ENCODE measurements at regions not wholly inside any gene's neighbourhood (a gene's known extent, or its start where the extent isn't known, plus 50 kb on each side); places are given as distances from the start of the nearest gene placed in this dataset.
"Not testable (repeated sequence)": the region's sequence is repeated elsewhere in the genome, so short reads cannot be mapped to it uniquely, and the experiment has no call there.

GRCh38 chr7:82501346-82501745 is 57.8 kb upstream of the CACNA2D1 start:
- Histone ChIP-seq H3K36me3 (no peaks in the 10 kb centered on the region), H3K27ac (replicated peaks) (no peak overlapping the region), H3K4me1 (no peaks in the 10 kb centered on the region), H3K4me3 (no peak overlapping the region), H3K27me3 (ENCODE audit: low read depth) (no peaks in the 10 kb centered on the region), H3K9me3 (replicated peaks) (no peaks in the 10 kb centered on the region)
- no peak for DNase-seq
- intact Hi-C loops (cut with micrococcal nuclease), result no loop called here
- TF ChIP-seq, protein P1, sequence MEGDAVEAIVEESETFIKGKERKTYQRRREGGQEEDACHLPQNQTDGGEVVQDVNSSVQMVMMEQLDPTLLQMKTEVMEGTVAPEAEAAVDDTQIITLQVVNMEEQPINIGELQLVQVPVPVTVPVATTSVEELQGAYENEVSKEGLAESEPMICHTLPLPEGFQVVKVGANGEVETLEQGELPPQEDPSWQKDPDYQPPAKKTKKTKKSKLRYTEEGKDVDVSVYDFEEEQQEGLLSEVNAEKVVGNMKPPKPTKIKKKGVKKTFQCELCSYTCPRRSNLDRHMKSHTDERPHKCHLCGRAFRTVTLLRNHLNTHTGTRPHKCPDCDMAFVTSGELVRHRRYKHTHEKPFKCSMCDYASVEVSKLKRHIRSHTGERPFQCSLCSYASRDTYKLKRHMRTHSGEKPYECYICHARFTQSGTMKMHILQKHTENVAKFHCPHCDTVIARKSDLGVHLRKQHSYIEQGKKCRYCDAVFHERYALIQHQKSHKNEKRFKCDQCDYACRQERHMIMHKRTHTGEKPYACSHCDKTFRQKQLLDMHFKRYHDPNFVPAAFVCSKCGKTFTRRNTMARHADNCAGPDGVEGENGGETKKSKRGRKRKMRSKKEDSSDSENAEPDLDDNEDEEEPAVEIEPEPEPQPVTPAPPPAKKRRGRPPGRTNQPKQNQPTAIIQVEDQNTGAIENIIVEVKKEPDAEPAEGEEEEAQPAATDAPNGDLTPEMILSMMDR (IDR thresholded peaks at IDR 0.05; ENCODE audit: borderline replicate concordance), result no peak

- H3K4me1 ChIP-seq; H3K27me3 ChIP-seq (ENCODE audit: low read depth); H3K9me3 ChIP-seq (replicated peaks); DNase-seq; H3K27ac ChIP-seq (replicated peaks); H3K4me3 ChIP-seq; intact Hi-C loops (cut with micrococcal nuclease); H3K36me3 ChIP-seq: not testable (repeated sequence)
These were observed 56.0 kb upstream of the CACNA2D1 start for GRCh38 chr7:82499546-82499945.

DNA sequence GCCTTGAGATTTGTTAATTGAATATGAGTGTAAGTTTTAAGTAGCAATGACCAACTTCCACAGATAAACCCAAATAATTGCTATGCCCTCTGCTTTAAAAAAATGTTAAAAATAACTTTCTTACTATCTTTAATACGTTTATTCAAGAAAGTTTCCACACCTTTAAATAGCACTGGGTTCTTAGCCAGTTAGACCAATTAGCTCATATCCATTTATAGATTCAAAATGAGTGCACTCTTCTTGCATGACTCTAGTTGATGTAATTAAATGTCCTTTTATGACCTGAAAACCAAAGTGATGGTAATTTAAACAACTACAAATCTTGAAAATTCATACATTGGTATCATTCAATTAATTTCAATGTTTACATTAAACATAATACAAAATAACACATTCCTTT is 50.8 kb upstream of the CACNA2D1 start:
- intact Hi-C loops (cut with micrococcal nuclease), result no loop called here
- H3K27ac ChIP-seq (replicated peaks), result no peak overlapping the region
- TF ChIP-seq, protein P1 (IDR thresholded peaks at IDR 0.05; ENCODE audit: borderline replicate concordance), result no peak

More for the DNA sequence above, 50.8 kb upstream of the CACNA2D1 start:
- peaks cover 5% of the 10 kb centered on the region for H3K27me3 ChIP-seq (ENCODE audit: low read depth)
- H3K4me1 ChIP-seq, result no peaks in the 10 kb centered on the region
- H3K4me3 ChIP-seq, result no peak overlapping the region
- H3K9me3 ChIP-seq (replicated peaks), result no peaks in the 10 kb centered on the region
- DNase-seq, result no peak
- H3K36me3 ChIP-seq, result no peaks in the 10 kb centered on the region
